ENCODE measurements at regions not wholly inside any gene's neighbourhood (a gene's known extent, or its start where the extent isn't known, plus 50 kb on each side); places are given as distances from the start of the nearest gene placed in this dataset.
A peak's percentile ranks its signal among the peaks of the same experiment; 100 is the strongest.

GRCh38 chr2:128402911-128403670 is 84.4 kb upstream of the HS6ST1 start:
- DNase-seq: no peak

DNA sequence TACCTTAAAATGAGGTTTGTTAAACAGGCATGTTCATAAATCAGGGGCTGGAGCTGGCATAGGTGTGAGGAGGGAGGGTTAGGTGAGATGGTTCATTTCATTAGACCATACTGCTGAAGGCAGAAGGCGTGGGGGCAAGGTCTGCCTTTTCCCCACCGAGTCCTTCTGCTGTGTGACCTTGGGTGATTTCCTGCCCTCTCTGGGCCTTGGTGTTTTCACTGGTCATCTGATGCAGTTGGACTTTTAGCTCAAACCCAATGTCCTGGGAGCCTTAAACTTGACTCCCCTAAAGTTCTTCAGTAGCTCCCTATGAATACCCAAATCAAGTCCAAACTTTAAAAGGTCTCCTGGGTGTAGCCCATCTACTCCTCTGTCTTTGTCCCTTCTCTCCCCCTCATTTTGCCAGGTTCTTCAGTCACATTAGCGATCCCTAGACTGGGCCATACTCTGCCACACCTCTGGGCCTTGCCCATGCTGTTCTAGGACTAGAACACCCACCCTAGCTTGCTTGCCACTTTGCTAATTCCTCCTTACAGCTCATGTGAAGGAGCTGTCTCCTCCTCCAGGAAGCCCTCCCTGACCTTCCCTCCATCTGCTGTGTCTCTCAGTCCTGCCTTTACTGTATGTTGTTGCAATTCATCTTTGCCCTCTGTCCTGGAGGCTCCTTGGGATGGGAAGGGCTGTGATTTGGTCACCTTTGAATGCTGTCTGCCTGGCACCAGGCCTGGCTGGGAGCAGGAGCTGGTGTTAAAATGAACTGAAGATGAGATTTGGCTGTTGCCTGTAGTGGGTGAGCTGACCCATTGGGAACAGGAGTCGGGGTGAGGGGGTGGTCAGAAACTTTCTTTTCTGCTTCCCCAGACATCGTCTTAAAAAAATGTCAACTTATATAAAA is 85.4 kb upstream of the HS6ST1 start:
- DNase-seq: peak; percentile 37

GRCh38 chr2:128404709-128405466 is 86.2 kb upstream of the HS6ST1 start:
- DNase-seq: peak; percentile 40

DNA sequence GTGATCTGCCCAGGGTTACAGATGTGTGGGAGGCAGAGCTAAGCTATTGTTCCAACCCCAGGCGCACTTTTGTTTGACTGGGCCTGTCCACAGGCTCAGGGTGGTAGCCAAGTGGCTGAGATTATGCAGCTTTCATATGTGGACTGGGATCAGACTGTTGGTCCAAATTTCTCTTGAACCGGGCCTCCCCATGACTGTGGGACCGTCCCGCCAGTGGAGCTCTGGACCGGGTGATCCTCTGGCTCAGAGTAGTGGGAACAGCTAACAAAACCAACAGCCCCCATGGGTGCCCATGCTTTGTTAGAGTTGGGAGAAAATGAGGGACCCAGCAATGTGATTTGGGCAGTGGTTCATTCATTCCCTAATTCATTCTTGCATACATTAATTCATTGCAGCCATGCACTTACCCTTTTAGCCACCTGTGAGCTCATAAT is 86.8 kb upstream of the HS6ST1 start:
- DNase-seq: no peak

DNA sequence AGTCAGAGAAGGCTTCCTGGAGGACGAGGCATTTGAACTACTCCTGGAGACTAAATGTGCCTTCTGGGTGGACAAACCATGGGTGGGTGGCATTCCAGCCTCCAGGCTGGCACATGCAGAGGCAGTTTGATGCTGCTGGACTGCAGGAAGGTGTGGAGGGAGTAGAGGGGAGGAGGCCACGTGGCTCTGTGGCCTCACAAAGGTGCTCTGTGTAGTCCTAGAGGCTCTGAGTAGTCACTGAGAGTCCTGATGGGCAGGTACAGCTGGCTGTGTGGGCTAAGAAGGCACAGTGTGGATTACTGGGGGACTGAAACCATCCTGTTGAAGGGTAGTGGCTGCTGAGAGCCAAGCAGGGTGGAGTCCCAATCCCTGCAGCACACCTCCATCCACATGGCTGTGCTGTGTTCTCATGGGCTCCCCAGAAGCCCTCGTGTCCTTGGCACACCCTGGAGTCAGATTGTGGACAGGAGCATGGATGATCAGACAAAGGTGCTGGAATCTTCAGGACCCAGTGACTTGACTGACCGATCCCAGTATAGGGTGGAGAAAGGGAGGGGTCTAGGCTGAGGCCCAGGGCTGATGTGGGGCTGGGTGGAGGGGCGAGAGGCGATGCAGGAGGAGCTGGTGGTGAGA is 87.4 kb upstream of the HS6ST1 start:
- DNase-seq: no peak

GRCh38 chr2:128406736-128407554 is 88.3 kb upstream of the HS6ST1 start:
- no peak for DNase-seq

- no peak for DNase-seq
Measured at GRCh38 chr2:128408349-128409305, 90.0 kb upstream of the HS6ST1 start.

DNA sequence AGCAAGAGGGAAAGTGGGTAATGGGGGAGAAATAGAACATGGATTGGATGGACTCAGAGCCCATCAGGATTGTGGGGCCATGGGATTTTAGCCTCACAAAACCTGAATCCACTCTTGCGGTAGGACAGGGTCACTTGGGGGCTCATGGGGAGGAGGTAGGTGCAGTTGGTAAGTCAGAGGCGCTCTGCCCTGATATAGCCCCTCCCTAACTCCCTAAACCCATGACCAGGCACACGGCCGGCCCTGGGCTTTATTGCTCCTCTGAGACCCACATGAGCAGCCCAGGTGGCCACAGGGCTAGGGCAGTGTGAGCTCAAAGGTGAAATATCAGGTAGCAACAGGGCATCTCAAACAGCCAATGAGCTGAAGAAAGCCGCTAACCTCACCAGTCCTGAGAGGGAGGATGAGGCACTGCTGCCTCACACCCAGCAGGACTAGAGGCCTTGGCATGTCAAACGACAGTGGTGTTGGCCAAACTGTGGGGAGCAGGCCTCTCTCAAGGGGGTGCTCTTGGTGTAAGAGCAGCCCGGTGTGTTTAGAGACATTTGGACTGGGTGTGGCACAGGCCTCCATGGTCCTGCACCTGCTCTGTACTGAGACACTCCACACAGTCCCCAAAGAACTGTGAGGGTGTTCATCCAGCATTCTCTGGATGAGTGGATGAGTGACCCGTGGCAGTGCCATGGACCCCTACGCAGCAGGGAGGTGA is 90.8 kb upstream of the HS6ST1 start:
- DNase-seq: no peak

DNA sequence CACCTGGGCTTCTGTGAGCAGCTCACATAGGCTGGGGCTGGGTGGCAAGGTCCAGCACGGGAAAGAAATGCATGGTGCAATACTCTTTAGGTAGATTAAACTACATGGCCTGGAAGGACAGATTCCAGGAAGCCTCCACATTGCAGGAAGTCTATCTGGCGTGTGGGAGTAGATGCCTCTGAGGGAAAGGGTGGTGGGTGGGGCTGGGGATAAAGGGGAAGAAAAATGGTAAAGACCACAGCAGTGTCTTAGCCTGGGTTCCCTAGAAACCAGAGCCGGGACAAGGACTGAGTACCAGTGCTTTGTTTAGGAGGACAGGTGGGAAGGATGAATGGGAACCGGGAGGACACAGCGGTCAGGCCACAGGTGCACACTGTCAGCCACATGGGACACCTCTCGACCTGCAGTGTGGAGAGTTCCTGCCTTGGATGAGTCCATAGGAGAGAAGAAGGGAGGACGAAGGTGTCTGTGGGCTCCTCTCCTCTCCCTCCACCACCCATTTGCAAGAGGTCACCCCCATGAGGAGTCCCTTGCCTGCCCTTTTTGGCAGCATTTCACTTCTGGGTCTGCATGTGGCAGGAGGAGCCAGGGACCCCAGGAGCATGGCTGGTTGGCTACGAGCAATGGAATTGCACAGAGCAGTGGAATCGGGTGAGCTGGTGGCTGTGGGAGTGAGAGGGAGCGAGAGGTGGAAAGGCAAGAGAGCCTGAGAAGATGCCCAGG is 91.5 kb upstream of the HS6ST1 start:
- DNase-seq: no peak

GRCh38 chr2:128410758-128411215 is 92.1 kb upstream of the HS6ST1 start:
- DNase-seq: no peak

DNA sequence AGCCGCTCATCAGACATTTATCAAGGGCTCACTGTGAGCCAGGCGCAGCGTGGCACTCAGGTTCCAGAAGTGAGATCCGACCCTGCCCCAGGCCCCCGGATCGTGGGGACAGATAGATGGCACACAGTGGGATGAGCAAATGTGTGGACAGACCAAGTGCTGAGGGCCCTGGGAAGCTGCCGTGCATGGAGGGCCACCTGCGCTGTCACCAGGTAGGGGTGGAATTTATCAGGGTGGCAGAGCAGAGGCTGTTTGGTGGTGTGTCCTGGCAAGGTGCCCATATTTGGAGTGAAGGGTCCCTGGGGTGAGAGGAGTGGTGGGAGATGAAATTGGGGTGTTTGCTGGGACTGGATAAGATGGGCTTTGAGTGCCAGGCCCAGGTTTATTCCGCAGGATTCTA is 92.8 kb upstream of the HS6ST1 start:
- DNase-seq: peak; percentile 34

DNA sequence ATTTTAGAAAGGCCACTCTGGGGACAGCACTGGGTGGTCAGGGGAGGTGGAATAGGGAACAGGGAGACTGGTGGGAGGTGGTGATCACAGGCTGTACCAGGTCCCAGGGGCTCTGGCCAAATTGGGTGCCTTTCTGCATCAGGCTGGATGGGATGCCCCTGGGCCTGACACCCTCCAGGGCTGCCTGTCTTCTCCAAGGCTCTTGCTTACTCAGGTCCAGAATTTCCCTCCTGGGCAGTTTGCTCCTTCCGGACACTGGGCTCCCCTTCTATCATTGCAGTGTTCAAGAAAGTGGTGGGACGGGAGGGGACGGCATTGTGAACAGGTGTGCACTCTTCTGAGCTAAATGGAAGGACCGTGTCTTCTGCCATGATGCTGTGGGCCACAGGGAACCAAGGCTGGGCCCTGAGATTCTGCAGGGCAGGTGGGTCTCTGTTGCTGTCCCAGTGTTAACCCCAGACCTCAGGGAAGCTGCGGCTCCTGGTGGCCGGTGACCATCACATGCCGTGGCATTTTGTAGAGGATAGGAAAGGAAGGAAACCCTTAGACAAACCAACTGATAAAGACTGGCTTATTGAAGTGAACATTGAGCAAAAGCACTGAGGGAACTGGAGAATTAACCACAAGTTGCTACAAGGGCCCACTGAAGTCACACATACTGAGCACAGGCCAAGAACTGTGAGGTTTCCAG is 93.7 kb upstream of the HS6ST1 start:
- DNase-seq: peak; percentile 37

GRCh38 chr2:128413014-128413717 is 94.5 kb upstream of the HS6ST1 start:
- DNase-seq: no peak

- no peak for DNase-seq
Measured at GRCh38 chr2:128413718-128414341, 95.2 kb upstream of the HS6ST1 start.

DNA sequence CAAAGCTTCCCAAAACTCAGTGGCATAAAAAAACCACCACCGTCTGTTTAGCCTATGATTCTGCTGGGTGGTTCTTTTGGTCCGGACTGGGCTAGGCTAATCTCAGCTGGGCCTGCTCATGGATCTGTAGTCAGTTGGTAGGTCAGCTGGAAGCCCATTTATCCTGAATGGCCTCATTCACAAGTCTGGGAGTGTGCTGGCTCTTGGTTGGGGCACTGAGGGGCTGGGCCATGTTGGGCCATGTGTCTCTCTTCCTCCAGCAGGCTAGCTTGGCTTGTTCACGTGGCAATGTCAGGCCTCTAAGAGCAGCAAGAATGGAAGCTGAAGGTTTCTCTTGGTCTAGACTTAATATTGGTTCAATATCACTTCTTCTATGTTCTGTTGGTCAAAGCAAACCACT is 95.7 kb upstream of the HS6ST1 start:
- no peak for DNase-seq

GRCh38 chr2:128414946-128415778 is 96.5 kb upstream of the HS6ST1 start:
- no peak for DNase-seq

DNA sequence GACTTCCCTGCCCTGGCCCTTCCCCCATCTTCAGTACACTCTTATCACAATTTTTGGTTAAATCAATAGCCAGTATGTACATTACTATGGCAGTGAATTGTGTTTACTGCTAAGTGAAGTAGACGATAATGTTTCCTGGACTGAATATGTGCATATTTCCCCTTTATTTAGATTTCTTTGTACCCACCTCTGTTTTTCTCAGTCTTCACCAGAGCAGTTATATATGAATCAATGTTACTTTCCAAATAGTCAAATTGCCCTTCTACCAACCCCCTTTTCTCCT is 97.1 kb upstream of the HS6ST1 start:
- no peak for DNase-seq
